ENCODE measurements at regions not wholly inside any gene's neighbourhood (a gene's known extent, or its start where the extent isn't known, plus 50 kb on each side); places are given as distances from the start of the nearest gene placed in this dataset.

GRCh38 chr20:57004416-57004815, 262.0 kb downstream of the BMP7 start:
- ATAC-seq, result no peak
- Histone ChIP-seq H3K4me1 (ENCODE audit: control insufficient read depth in 1 of 2, insufficient read depth in 2 of 2, low read length in 2 of 2) (peaks cover 0 to 13% of the 10 kb centered on the region in 2 experiments; a peak in 2 of 4 replicates), H4K20me1 (ENCODE audit: insufficient read depth) (no peaks in the 10 kb centered on the region), H3K36me3 (ENCODE audit: control insufficient read depth in 1 of 2, insufficient read depth in 2 of 2, low read length in 2 of 2) (no peaks in the 10 kb centered on the region), H3K27me3 (ENCODE audit: insufficient read depth, low read length) (no peaks in the 10 kb centered on the region), H3K79me2 (ENCODE audit: insufficient read depth, low read length) (no peaks in the 10 kb centered on the region), H3K9me2 (ENCODE audit: insufficient read depth) (no peaks in the 10 kb centered on the region), H3K27ac (ENCODE audit: low read depth, low read length) (no peak overlapping the region), H3K9ac (ENCODE audit: low read length) (no peak overlapping the region), H2AFZ (ENCODE audit: low read depth, low read length, poor library complexity, severe bottlenecking) (no peak overlapping the region), H3K4me2 (ENCODE audit: low read length) (no peak overlapping the region), H3K4me3 (replicated peaks in 1 of 2; ENCODE audit: low read depth in 1 of 2, low read length in 2 of 2) (no peak overlapping the region), H3K9me3 (ENCODE audit: control insufficient read depth in 1 of 2, insufficient read depth in 1 of 2, low read depth in 1 of 2, low read length in 2 of 2) (peaks cover 0 to 3% of the 10 kb centered on the region in 2 experiments; a peak in 1 of 4 replicates)
- POLR2A ChIA-PET, result no interaction called here
- TF ChIP-seq CBX3 (IDR thresholded peaks at IDR 0.05; ENCODE audit: low read depth) (no peak), REST (IDR thresholded peaks at IDR 0.05; ENCODE audit: low read depth) (no peak), SIN3A (IDR thresholded peaks at IDR 0.05; ENCODE audit: low read depth) (no peak), TCF7L2 (IDR thresholded peaks at IDR 0.05; ENCODE audit: borderline replicate concordance, extremely low read depth, insufficient read depth, insufficient read length) (no peak), CTCF (IDR thresholded peaks at IDR 0.05 in 2 of 3, conservative IDR thresholded peaks at IDR 0.05 in 1 of 3; ENCODE audit: borderline replicate concordance in 1 of 3, insufficient read depth in 1 of 3, low read depth in 2 of 3, low read length in 2 of 3) (no peak), POLR2AphosphoS5 (IDR thresholded peaks at IDR 0.05; ENCODE audit: low read depth, low read length) (no peak), JUND (IDR thresholded peaks at IDR 0.05) (no peak)
- intact Hi-C loops (cut with micrococcal nuclease), result no loop called here
- no TSS peak for BruUV-seq (replicated peaks)
- RAD21 ChIA-PET (ENCODE audit: low non-redundant PET in 1 of 2, low total read pairs in 2 of 2, uncharacterized antibody in 2 of 2, unreplicated experiment in 2 of 2), result no interaction called here
- no peak for DNase-seq (ENCODE audit: low read depth, low spot score)
- CTCF ChIA-PET, result interaction anchor here (1.0 kb wide), 1 partner anchor 9 kb away, joined by 5 read pairs; no protein-coding TSS in a partner anchor
